ENCODE measurements at regions not wholly inside any gene's neighbourhood (a gene's known extent, or its start where the extent isn't known, plus 50 kb on each side); places are given as distances from the start of the nearest gene placed in this dataset.

DNA sequence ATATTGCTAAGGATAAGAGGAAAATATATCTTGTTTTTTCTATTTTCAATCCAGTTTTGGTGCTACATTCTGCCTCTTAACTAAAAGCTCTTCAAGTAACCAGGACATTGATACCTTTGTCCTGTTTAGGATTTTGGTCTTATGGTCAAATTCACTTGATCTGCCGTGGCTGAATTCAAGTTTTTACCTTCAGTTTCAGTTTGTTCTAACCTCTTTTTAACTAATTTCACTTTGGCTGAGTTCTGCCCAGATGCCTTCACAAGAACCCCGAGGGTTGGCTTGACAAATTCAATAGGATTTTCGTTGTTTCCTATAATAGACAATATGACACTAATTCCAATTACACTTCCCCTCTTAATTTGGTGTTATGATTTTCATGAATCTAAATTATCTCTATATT is 84.5 kb upstream of the C1orf21 start:
- H3K9me3 ChIP-seq, result no peaks in the 10 kb centered on the region
- no peaks in the 10 kb centered on the region for H3K36me3 ChIP-seq
- WGBS, 2 donors, result 86 to 94% methylated on average over 3 of the region's 3 CpGs
- H3K27me3 ChIP-seq, result no peaks in the 10 kb centered on the region
- H3K27ac ChIP-seq, result no peak overlapping the region
- ATAC-seq (ENCODE audit: low FRiP score in 2 of 2) (no peak), DNase-seq (no peak)
- H3K4me3 ChIP-seq, result no peak overlapping the region
- H3K4me1 ChIP-seq, result peaks cover 6 to 18% (median 15%) of the 10 kb centered on the region in 4 donors
- TF ChIP-seq EP300 (IDR thresholded peaks at IDR 0.05), result no peak
- TF ChIP-seq POLR2A (IDR thresholded peaks at IDR 0.05), result no peak
- TF ChIP-seq POLR2AphosphoS5 (IDR thresholded peaks at IDR 0.05), result no peak
- TF ChIP-seq, protein P1, sequence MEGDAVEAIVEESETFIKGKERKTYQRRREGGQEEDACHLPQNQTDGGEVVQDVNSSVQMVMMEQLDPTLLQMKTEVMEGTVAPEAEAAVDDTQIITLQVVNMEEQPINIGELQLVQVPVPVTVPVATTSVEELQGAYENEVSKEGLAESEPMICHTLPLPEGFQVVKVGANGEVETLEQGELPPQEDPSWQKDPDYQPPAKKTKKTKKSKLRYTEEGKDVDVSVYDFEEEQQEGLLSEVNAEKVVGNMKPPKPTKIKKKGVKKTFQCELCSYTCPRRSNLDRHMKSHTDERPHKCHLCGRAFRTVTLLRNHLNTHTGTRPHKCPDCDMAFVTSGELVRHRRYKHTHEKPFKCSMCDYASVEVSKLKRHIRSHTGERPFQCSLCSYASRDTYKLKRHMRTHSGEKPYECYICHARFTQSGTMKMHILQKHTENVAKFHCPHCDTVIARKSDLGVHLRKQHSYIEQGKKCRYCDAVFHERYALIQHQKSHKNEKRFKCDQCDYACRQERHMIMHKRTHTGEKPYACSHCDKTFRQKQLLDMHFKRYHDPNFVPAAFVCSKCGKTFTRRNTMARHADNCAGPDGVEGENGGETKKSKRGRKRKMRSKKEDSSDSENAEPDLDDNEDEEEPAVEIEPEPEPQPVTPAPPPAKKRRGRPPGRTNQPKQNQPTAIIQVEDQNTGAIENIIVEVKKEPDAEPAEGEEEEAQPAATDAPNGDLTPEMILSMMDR (IDR thresholded peaks at IDR 0.05), result no peak

DNA sequence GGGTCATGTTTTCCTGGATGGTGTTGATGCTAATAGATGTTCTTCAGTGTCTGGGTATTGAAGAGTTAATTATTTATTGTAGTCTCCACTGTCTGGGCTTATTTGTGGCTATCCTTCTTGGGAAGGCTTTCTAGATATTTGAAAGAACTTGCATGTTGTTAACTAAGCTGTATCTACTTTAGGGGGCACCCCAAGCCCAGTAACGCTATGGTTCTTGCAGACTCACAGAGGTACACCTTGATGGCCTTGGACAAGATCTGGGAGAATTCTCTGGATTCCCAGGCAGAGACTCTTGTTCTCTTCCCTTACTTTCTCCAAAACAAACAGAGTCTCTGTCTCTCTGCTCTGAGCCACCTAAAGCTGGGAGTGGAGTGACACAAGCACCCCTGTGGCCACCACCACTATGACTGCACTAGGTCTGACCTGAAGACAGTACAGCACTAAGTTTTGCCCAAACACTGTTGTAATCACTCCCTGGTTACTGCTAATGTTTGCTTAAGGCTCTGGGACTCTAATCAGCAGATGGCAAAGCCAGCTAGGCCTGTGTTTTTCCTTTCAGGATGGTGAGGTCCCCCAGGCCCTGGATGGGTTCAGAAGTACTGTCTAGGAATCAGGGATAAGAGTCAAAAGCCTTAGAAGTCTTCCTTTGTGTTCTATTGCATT is 76.5 kb upstream of the C1orf21 start:
- 94 to 100% methylated on average over 1 of the region's 1 CpG for WGBS, 2 donors
- Histone ChIP-seq H3K27ac (no peak overlapping the region), H3K4me3 (no peak overlapping the region), H3K27me3 (no peaks in the 10 kb centered on the region), H3K4me1 (no peaks in the 10 kb centered on the region), H3K9me3 (no peaks in the 10 kb centered on the region), H3K36me3 (no peaks in the 10 kb centered on the region)
- no peak for DNase-seq
- no peak for TF ChIP-seq POLR2A (IDR thresholded peaks at IDR 0.05)
- TF ChIP-seq POLR2AphosphoS5 (IDR thresholded peaks at IDR 0.05), result no peak
- TF ChIP-seq, protein P1 (IDR thresholded peaks at IDR 0.05), result no peak
- no peak for TF ChIP-seq EP300 (IDR thresholded peaks at IDR 0.05)
- no peak for ATAC-seq (ENCODE audit: low FRiP score in 2 of 2)

DNA sequence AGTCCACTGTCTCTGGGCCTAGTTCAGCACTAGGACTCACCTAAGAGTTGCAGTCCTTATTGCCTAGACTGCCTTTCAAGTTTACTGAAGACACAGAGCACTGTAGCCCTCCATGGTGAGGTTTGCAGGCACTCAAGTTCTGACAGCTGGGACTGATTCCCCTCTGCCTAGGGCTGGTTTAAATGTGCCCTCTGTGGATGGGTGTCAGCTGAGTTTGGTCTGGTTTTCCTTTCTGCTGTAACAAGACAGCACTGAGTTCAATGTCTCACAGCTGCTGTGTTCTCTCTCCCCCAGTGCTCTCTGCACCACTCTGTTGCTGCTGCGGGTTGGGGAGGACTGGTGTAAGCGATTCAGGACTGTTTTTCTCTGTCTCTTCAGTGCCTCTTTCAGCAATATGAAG is 75.2 kb upstream of the C1orf21 start:
- WGBS, 2 donors, result 92 to 100% methylated on average over 2 of the region's 2 CpGs

DNA sequence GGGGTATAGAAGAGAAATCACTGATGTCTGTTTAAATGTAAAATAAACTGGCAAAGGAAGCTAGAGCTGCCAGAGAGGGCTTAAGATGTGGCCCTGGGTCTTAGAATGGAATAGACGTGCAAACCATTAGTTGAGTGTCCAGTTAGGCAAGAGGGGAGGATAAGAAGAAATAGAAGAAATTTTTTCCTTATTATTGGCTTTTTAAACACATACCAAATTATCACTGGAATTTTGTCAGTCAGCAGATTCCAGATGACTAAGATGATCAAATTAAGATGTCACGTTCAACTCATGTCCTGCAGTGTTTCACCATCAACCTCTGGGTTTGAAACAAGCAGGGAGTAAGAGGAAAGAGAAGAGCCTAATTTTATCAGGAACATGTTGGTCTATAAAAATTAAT is 71.6 kb upstream of the C1orf21 start:
- no peaks in the 10 kb centered on the region for H3K27me3 ChIP-seq
- H3K4me1 ChIP-seq, result no peaks in the 10 kb centered on the region
- no peak for TF ChIP-seq POLR2A (IDR thresholded peaks at IDR 0.05)
- no peak for TF ChIP-seq EP300 (IDR thresholded peaks at IDR 0.05)
- TF ChIP-seq POLR2AphosphoS5 (IDR thresholded peaks at IDR 0.05), result no peak
- TF ChIP-seq, protein P1 (IDR thresholded peaks at IDR 0.05), result no peak
- WGBS, 2 donors, result 74 to 75% methylated on average over 2 of the region's 2 CpGs
- H3K36me3 ChIP-seq, result no peaks in the 10 kb centered on the region
- no peaks in the 10 kb centered on the region for H3K9me3 ChIP-seq
- ATAC-seq (ENCODE audit: low FRiP score in 2 of 2), result no peak
- H3K4me3 ChIP-seq, result no peak overlapping the region
- H3K27ac ChIP-seq, result no peak overlapping the region
- DNase-seq, result no peak

More for the DNA sequence above, 75.2 kb upstream of the C1orf21 start:
- Histone ChIP-seq H3K4me3 (no peak overlapping the region), H3K36me3 (no peaks in the 10 kb centered on the region), H3K27me3 (no peaks in the 10 kb centered on the region), H3K27ac (no peak overlapping the region), H3K4me1 (no peaks in the 10 kb centered on the region), H3K9me3 (no peaks in the 10 kb centered on the region)
- DNase-seq (no peak), ATAC-seq (ENCODE audit: low FRiP score in 2 of 2) (no peak)
- no peak for TF ChIP-seq POLR2A (IDR thresholded peaks at IDR 0.05)

DNA sequence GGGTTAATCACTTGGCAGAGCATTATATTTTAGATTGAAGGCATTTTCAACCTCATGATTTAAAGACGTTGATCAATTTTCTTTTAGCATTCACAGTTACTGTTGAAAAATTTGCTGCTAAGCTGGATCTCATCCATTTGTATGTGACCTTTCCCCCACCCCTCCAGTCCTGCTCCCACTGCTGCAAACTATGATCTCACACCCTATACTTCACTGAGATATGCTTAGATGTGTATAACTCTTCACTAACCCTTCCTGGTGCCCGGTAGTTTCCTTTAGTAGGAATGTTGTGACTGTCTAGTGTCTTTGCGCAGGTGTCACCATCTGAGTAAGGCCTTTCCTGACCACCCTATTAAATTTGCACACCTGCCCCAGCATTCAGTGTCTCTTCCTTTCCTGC is 67.0 kb upstream of the C1orf21 start:
- Histone ChIP-seq H3K4me1 (no peaks in the 10 kb centered on the region), H3K27ac (no peak overlapping the region), H3K36me3 (no peaks in the 10 kb centered on the region), H3K9me3 (no peaks in the 10 kb centered on the region), H3K27me3 (no peaks in the 10 kb centered on the region), H3K4me3 (no peak overlapping the region)
- no peak for DNase-seq
- WGBS, 2 donors, result 77 to 87% methylated on average over 3 of the region's 3 CpGs
- TF ChIP-seq, protein P1 (IDR thresholded peaks at IDR 0.05), result no peak
- ATAC-seq (ENCODE audit: low FRiP score in 2 of 2), result no peak

Data from upper lobe of left lung (tissue), 6 donors.